Lung microvascular endothelial cell (primary cell): ENCODE measurements at regions not wholly inside any gene's neighbourhood (a gene's known extent, or its start where the extent isn't known, plus 50 kb on each side); places are given as distances from the start of the nearest gene placed in this dataset.
A peak's percentile ranks its signal among the peaks of the same experiment; 100 is the strongest.

Experiments used
- DNase-seq, 2 donors: peaks; one replicate each; pipeline versions ENCODE4 v3.0.0 to v3.0.0-alpha.2; 2010; ENCODE audit warnings: low read depth in 2 of 2

DNA sequence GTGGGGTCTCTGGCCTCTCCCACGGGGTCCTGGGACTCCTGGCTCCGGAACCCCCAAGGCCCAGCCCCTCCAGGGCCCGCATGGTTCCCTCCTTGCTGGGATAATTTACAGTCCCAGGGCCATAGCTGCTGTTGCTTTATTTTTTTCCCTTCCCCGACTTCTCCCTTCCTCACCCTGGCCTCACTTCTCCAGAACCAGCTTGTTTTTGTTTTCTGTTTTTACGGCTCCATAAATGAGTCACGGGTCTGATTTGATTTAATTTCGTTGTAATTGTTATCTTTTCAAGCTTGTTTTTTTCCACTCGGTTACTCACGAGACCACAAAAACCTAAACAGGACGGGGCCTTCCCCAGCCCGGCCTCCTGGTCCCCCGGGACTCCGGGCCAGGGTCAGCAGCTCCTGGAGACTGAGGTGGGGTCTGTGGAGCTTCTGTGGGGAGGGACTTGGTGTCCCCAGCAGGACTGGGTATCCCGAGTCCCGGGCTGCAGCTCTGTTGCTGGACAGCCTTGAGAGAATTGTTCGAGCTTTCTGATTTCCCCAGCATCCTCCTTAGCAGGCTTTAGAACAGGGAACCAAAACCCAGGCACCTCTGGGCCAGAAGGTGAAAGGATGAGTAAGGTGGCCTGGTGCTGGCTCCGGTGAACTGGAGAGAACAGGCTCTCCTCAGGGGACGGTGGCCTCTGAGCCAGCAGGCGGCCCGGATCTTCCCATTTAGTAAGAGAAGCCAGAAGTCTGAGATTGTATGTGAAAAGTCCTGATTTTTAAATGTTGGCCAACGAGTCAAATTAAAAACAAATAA is 94.9 kb downstream of the CEBPB start:
- DNase-seq, result peak in 1 of 2 donors; percentile 33

DNA sequence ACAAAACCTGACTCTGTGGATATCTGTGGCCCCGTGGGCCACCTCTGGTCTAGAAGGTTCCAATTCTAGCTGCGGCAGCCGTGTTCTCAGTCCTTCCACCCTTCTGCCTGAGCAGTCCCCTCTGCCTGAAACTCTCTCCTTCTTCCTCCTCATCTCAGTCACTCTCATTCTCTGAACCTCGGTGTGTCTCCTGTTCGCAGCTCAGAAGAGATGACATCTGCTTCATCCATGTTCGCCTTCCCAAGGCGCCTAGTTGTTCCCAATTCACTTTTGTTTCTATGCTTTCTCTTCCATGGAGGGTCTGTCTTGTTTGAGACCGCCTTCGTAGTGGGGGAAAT is 95.5 kb downstream of the CEBPB start:
- DNase-seq, result no peak

DNA sequence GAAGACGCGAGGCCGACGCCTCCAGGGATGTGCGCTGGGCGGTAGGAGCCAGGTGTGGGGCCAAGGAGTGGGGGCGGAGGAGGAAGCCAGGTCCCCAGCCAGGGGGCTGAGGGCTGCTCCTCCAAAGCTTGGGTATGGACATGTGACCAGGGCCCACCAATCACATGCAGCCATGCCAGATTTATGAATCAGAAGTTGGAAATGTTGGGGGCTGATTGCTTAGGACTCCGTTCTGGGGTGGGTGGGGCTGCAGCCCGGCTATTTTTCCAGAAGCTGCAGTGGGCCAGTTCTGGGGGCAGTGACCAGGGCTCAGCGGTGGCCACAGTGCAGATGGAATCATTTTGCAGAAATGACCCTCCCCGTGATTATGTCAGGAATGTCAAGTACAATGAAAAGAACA is 96.0 kb downstream of the CEBPB start:
- DNase-seq, result no peak

DNA sequence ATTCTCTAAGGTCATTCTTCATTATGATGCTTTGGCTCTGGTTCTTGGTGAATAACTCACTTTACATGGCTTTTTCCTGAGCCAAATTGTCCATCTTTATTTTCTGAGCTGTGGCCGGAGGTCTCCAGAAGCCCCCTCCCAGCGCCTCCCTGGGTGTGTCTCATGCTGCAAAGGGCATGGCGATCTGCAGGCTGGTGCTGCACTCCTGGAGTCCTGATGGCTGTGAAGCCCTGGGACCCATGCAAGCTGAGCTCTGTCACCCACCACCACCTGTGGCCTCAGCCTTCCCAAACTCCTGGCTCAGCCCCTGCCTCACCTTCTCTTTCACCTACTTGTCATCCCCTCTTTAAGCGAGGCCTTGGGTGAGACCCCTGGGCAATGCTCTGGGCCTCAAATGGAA is 96.9 kb downstream of the CEBPB start:
- DNase-seq, result no peak

DNA sequence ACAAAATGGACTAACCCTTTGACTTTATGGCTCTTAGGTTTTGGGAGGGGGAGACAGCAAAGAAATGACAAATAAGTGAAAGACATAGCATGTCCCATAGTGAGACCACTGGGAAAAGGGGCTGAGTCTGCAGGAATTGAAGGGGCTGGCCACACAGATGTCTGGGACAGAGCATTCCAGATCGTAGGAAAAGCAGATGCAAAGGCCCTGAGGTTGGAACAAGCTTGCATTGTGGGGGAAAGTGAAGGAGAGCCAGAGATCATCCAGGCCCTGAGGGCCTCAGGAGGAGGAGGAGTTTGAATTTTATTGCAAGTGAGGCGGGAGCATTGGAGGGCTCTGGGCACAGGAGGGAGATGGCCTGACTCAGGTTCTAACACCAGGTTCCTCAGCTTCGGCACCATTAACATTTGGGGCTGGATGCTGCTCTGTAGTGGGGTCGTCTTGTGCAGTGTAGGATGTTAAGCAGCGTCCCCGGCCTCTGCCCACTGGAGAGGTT is 97.5 kb downstream of the CEBPB start:
- no peak for DNase-seq

DNA sequence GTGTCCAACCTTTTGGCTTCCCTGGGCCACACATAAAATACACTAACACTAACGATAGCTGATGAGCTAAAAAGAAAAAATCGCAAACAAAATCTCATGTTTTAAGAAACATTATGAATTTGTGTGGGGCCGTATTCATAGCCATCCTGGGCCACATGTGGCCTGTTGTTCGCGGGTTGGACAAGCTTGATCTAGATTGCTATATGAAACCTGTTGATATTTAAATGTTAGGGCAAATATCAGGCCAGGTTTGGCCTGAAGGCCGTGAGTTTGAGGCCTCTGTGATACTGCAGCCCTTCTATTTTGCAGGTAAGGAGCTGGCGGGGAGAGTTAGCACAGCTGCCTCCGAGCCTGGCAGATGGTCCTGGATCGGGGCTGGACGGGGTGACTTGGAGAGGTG is 99.0 kb downstream of the CEBPB start:
- no peak for DNase-seq

DNA sequence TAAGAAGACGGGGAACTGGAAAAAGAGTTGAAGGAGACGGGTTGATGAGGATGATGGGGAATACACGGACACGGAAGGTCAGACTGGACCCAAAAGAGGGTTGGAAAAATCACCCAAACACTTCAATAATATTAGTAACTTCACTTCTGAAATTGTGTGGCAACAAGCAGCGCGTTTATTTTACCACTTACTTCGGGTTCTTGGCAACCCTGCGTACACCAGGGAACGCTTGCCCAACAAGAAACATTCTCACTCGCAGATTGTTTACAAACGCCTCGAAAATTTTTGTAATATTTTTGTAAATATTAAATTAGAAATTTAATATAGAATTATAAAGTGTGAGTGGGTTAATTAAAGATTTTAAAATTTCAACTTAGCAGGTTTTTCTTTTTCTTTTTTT is 99.5 kb downstream of the CEBPB start:
- no peak for DNase-seq

DNA sequence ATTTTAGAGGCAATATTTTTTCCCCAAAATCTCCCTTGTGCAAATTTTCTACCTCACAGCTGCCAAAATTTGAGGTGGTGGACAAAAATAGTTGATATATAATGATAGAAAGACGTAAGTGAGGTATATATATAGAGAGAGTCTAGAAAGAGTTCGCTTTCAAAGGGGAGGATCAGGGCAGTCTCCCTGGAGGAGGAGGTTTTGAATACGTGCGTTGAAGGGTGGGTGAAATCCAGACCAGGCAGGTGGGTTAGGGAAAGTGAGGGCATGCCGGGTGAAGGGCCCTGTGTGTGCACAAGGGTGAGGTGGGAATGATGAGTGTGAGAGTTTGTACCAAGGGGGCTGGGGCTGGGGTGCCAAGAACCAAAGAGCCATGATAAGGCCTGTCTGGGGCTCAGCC is 100.2 kb downstream of the CEBPB start:
- DNase-seq, result no peak

DNA sequence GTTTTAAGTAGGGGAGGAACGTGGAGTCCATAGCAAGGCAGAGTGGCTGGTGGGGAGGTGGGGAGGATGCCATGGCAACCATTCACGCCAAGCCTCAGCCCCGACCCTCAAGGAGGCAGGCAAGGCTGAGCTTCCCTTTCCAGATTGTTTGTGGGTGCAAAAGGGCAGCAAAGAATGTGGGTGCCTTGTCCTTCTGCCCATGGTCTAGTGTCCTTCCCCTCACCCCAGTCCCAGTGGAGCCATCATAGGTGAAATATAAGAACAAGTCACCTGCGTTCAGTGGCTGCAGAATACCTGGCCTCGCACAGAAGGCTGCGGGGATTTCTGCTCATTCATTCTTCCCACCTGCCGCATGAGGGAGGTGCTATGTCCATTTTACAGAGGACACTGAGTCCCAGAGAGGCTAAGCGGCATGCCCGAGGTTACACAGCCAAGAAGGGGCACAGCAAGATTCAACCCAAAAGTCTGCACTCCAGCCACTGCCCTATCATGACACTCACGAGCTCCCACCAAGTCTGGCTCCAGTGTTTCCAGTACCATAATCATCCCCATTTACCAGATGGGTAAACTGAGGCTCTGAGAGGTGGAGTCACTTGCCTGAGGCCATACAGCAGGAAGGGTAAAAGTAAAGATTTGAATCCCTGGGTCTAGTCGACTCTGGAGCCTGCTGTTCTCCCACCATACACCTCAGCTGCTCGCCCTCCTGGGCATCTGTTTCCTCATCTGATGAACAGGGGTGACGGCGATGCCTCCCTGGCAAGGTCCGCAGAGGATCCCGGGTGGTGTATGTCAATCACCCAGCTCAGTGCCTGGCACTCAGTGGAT is 100.8 kb downstream of the CEBPB start:
- DNase-seq, result no peak

DNA sequence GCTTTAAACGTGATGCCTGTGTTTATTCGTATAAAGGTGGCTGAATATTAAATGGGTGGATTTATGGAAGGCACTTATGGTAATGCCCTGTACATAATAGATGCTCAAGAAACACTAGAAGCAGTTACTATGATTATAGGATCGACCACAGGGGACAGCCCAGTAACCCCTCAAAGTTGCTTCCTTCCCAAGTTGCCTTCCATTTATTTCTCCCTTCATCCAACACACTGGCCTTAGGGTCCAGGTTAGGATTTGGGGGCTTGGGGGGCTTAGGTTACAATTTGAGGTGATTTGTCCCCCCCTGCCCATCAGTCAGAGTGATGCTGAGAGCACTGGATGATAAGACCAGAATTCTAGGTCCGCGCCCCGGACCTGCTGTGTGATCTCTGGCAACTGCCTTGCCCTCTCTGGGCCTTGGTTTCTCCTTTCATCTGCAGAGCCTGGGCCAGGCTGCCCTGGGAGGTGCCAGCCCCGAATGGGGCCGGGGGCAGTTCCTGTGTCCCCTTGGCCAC is 101.5 kb downstream of the CEBPB start:
- DNase-seq, result no peak

DNA sequence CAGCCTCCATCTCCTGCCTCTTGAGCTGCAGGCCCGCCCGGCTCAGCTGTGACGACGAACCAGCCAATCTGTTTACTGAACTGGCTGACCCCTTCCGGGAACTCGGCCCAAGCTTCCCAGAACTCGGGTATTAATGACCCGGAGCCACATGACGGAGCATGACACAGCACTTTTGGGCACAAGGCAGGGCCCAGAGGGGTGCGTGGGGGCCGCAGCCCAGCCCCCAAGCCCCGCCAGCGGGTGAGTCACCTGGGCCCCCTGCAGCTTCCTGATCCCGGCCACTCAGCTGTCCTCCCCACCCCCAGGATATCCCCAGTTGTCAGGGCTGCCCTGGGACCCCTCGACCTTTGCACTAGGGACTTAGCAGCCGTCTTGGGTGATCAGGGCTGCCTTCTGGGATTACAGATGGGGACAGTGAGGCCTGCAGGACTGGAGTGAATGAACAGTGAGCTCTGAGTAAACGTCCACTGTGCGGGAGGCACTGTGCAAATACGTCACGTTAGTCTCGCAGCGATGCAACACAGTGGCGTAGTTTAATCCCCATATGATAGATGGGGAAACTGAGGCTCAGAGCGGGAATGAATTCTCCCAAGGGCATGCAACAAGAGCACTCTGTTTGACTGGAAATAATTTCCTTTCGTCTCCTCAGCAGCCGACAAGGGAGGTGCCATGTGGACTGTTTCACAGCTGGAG is 102.1 kb downstream of the CEBPB start:
- DNase-seq, result peak; percentile 86 to 96

DNA sequence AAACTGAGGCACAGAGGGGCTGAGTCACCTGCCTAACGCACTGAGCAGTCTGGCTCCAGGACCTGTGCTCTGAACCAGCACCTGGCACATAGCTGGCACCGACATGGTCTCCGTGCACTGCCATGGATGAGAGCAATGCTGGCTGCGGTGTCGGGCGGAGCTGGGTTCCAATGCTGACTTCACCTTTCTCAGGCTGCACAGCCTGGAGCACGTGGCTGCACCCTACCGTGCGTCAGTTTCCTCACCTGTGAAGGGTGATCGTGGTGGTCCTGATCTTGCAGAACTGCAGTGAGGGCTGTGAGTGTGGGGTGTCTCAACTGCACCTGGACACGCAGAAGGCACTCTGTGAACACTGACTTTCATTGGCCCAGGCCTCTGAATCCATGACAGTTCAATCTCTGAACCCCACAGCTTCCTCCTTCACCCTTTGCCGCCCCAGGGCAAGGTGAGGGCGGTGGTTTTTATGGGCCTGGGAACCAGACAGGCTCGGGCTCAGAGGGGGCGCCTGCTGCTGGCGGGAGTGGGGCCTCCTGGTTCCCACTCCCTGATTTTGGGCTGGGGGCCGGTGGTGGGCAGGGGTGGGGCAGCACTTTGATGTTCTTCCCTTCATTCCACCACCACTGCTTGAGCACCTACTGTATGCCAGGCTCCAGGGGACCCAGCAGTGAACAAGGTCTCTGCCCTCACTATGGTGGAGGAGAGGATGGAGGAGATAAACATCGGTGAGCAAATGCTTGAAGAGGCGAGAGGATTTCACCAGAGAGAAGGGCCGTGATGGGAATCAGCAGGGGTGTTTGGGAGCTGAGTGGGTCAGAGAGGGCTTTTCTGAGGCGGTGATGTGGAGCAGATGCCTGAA is 102.9 kb downstream of the CEBPB start:
- DNase-seq, result no peak

DNA sequence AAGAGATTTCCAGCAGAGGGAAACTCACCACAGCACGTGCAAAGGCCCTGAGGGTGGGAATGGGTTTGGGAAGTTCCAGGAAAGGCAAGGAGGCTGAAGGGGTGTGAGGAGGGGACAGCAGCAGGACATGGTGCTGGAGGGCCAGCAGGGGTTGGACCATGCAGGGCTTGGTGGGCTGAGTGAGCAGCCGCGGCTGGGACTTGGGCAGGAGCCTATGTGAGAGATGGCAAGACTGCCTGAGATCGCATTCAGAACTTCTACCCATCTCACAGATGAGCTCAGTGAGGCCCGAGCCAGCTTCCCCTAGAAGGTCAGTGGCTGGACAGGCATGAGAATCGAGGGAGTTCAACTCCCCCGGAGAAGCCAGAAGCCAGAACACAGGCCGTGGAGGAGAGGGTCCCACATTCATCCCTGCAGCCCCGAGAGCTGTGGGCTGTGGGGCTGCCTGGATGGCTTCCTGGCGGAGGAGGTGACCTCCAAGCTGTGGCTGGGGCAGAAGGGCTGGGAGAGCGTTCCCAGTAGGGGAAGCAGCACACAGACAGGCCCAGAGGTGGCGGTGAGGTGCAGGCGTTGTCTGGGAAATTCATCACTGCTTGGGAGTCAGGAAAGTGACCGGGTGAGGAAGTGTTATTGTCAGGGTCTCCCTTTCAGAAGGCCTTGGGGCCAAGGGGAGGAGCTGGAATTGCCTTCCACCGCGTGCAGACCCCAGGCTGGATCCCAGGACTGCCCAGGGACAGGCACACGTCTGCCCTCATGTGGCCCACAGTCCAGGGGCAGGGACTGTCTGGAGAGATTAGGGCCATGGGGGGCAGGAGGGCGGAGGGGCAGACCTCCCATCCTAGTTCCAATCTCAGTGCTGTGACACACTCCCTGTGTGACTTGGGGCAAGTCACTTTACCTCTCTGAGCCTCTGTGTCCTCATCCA is 103.8 kb downstream of the CEBPB start:
- no peak for DNase-seq

DNA sequence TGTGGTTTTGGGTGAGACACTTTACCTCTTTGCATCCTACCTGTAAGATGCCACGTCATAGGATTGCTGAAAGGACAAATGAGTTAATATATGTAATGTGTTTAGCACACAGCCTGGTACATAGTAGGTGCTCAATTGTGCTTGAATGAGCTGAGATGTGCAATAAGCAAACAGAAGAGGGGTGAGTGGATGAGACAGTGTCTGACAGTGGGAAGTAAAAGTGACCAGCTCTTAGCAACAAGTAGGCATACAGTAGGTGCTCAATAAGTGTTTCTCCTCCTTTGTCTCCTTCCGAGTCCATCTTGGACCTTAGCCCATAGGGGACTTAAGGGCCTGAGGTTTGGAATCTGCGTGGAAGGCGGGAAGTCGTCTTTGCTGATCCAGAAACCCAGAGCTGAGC is 104.7 kb downstream of the CEBPB start:
- DNase-seq, result no peak

DNA sequence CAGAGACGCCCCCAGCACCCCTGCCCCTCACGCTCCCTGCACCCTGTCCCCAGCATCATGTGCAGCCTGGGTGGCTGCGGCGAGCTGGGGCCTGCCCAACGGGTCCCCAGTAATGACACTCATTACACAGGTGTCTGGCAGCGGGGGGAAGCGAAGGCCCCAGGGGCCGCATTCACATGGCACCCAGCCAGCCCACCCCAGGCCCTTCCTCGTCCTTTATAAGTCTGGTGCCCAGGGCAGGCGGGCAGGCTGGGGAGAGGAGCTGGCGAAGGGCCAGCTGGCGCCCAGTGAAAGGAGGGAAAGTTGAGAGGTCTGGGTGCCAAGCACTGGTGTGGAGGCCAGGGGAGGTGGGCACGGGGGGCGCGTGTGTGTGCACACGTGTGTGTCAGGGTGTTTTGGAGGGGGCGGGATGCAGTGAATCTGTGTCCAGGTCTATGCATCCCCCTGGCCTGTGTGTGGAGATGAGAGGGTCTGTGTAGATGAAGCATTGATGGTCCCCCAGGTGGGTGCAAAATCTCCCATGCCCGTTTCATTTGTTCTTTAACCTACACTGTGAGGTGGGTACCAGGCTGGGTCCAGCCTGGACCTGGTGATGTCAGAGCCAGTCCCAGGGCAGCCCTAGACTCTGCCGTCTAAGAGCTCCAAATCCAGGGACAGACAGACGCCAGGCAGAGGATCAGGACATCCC is 105.3 kb downstream of the CEBPB start:
- no peak for DNase-seq

DNA sequence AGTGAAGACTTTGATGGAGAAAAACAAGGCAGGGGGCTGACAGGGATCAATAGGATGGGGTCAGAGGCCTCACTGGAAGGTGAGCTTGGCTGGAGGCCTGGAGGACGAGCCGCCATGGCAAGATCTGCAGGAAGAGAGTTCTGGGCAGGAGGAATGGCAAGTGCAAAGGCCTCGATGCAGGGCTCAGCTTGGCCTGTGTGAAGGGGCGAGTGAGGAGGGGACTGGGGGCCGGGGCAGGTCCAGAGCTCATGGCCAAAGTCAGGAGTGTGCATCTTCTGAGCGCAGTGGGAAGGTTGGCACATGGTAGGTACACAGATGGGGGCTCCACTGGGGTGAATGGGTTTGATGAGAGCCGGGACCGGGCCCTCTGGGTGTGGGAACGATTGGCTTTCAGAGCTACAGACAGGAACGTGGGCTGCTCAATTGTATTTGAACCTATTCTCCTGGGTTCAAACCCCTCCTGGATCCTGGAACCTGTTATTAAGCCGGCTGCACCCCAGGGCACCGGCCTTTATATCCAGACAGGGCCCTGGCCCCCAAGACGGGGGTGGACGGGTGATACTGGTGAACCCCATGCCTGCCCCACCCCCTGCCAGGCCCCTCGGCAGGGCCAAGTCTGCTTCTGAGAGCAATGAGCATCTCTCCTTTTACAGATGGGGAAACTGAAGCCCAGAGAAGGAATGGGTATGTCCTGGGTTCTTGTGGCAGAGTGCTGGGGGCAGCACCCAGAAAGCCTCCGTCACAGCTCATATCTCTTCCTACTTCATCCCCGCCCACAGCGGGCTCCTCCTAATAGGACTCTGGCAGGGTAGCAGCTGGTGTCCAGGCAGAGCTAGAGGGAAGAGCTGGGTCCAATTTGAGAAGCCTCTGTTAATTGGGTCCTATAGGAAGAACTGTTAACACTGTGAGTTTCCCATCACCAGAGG is 106.1 kb downstream of the CEBPB start:
- DNase-seq, result no peak

DNA sequence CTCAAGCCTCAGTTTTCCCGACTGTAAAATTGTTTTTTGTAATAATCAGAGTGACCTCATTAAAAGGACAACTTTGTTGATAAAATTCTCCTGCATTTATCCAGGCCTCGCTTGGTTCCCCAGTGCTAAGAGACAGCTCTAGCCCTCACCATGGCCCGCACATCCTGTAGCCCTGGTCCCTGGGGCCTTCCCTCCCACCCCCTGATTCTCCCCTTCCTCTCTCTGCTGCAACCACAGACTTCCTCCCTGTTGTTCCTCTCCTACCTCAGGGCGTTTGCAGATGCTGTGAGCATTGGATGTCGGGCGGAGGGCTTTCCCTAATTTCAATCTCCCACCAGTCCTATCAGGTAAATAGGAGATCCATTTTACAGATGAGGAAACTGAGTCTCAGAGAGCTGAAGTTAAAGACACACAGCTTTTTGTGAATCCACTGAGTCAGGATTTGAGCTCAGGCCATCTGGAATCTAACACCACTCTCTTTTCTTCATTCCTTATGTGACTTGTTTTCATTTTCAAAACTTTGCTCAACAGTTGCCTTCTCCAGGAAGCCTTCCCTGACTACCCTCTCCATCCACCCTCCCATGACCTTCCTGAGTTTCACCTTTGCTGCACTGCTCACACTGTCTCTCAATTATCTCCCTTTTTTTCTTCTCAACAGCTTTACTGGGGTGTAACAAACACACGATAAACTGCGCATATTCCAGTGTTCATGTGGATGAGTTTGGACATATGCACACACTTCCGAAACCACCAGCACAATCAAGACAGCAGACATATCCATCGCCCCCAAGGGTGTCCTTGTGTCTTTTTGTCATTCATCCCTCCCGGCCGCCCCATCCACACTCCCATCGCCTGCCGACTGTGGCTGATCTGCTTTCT is 107.1 kb downstream of the CEBPB start:
- no peak for DNase-seq
